H9 (cell line): ENCODE measurements at regions not wholly inside any gene's neighbourhood (a gene's known extent, or its start where the extent isn't known, plus 50 kb on each side); places are given as distances from the start of the nearest gene placed in this dataset.

Experiments used
- DNase-seq: peaks from one replicate; pipeline ENCODE4 v3.0.0-alpha.2; 2017
- H2AFZ ChIP-seq: one replicate; pipeline ENCODE4 v1.6.1; 2013; ENCODE audit warnings: mild to moderate bottlenecking, low read length, control low read depth, moderate library complexity
- H2AK5ac ChIP-seq: 2 replicates; pipeline ENCODE4 v1.6.1; 2013; ENCODE audit warnings: low read length, control low read depth, mixed read lengths; ENCODE audit not compliant: insufficient read length
- H2BK120ac ChIP-seq: one replicate; pipeline ENCODE4 v1.6.1; 2013; ENCODE audit warnings: low read depth, mild to moderate bottlenecking, low read length, control low read depth, inconsistent platforms; ENCODE audit not compliant: poor library complexity, severe bottlenecking
- H2BK12ac ChIP-seq: 2 replicates; pipeline ENCODE4 v1.6.1; 2013; ENCODE audit warnings: low read length, control low read depth, mixed read lengths, low read depth; ENCODE audit not compliant: insufficient read length
- H2BK15ac ChIP-seq: 2 replicates; pipeline ENCODE4 v1.6.1; 2013; ENCODE audit warnings: low read depth, low read length, control low read depth
- H2BK20ac ChIP-seq: one replicate; pipeline ENCODE4 v1.6.1; 2013; ENCODE audit warnings: low read depth, mild to moderate bottlenecking, low read length, control low read depth, inconsistent platforms; ENCODE audit not compliant: poor library complexity, severe bottlenecking
- H2BK5ac ChIP-seq: 2 replicates; pipeline ENCODE4 v1.6.1; 2013; ENCODE audit warnings: low read length, control low read depth, mixed read lengths; ENCODE audit not compliant: insufficient read length
- H3K14ac ChIP-seq: 2 replicates; pipeline ENCODE4 v1.6.1; 2013; ENCODE audit warnings: low read length, control low read depth; ENCODE audit not compliant: insufficient read depth
- H3K18ac ChIP-seq: 2 replicates; pipeline ENCODE4 v1.6.1; 2013; ENCODE audit warnings: low read depth, mild to moderate bottlenecking, mixed read lengths, low read length, control low read depth; ENCODE audit not compliant: insufficient read length
- H3K23ac ChIP-seq: 2 replicates; pipeline ENCODE4 v1.6.1; 2013; ENCODE audit warnings: low read length, control low read depth, mixed read lengths, low read depth; ENCODE audit not compliant: insufficient read length
- H3K23me2 ChIP-seq: 2 replicates; pipeline ENCODE4 v1.6.1; 2013; ENCODE audit warnings: low read depth, mild to moderate bottlenecking, mixed read lengths, low read length, control low read depth; ENCODE audit not compliant: insufficient read length, poor library complexity, severe bottlenecking
- H3K27ac ChIP-seq: 2 replicates; pipeline ENCODE4 v1.5.1; 2013; ENCODE audit warnings: low read length, control low read depth, mixed read lengths, low read depth; ENCODE audit not compliant: insufficient read length
- H3K27me3 ChIP-seq: 2 replicates; pipeline ENCODE4 v1.6.1; 2013; ENCODE audit warnings: low read length, control low read depth, inconsistent platforms; ENCODE audit not compliant: insufficient read depth
- H3K4ac ChIP-seq: 2 replicates; pipeline ENCODE4 v1.6.1; 2013; ENCODE audit warnings: low read depth, mild to moderate bottlenecking, control low read depth, inconsistent platforms, low read length, moderate library complexity
- H3K4me1 ChIP-seq: 2 replicates; pipeline ENCODE4 v1.6.1; 2013; ENCODE audit warnings: low read length, control low read depth, inconsistent platforms; ENCODE audit not compliant: insufficient read depth
- H3K4me2 ChIP-seq: 2 replicates; pipeline ENCODE4 v1.6.1; 2013; ENCODE audit warnings: low read length, control low read depth, mixed read lengths; ENCODE audit not compliant: insufficient read length, insufficient read depth
- H3K56ac ChIP-seq: 2 replicates; pipeline ENCODE4 v1.6.1; 2013; ENCODE audit warnings: low read depth, mild to moderate bottlenecking, mixed read lengths, low read length, control low read depth; ENCODE audit not compliant: insufficient read length
- H3K79me1 ChIP-seq: 2 replicates; pipeline ENCODE4 v1.6.1; 2013; ENCODE audit warnings: low read depth, mild to moderate bottlenecking, moderate library complexity, low read length, control low read depth, inconsistent platforms; ENCODE audit not compliant: insufficient read depth, poor library complexity, severe bottlenecking
- H3K79me2 ChIP-seq: 2 replicates; pipeline ENCODE4 v1.6.1; 2013; ENCODE audit warnings: low read length, control low read depth, inconsistent platforms; ENCODE audit not compliant: insufficient read depth
- H3K9ac ChIP-seq: 2 replicates; pipeline ENCODE4 v1.6.1; 2013; ENCODE audit warnings: low read length, control low read depth, mixed read lengths; ENCODE audit not compliant: insufficient read length; ENCODE audit errors: extremely low read depth
- H3K9me3 ChIP-seq: one replicate; pipeline ENCODE4 v1.6.1; 2013; ENCODE audit warnings: low read depth, low read length, inconsistent platforms; ENCODE audit not compliant: control insufficient read depth
- H3T11ph ChIP-seq: one replicate; pipeline ENCODE4 v1.6.1; 2013; ENCODE audit warnings: mild to moderate bottlenecking, low read length, control low read depth, inconsistent platforms
- H4K20me1 ChIP-seq: one replicate; pipeline ENCODE4 v1.6.1; 2013; ENCODE audit not compliant: control insufficient read depth, insufficient read length, insufficient read depth
- H4K5ac ChIP-seq: 2 replicates; pipeline ENCODE4 v1.6.1; 2013; ENCODE audit warnings: low read depth, mild to moderate bottlenecking, mixed read lengths, low read length, control low read depth; ENCODE audit not compliant: insufficient read length
- H4K8ac ChIP-seq: replicated peaks from 2 replicates; pipeline ENCODE4 v1.6.1; 2013; ENCODE audit warnings: low read length, control low read depth, mixed read lengths, low read depth; ENCODE audit not compliant: insufficient read length
- H4K91ac ChIP-seq: 2 replicates; pipeline ENCODE4 v1.6.1; 2013; ENCODE audit warnings: low read depth, mild to moderate bottlenecking, moderate library complexity, mixed read lengths, low read length, control low read depth; ENCODE audit not compliant: insufficient read length
- H3K27ac Mint-ChIP-seq, 3 experiments: 2 replicates in 2 of 3; 3 replicates in 1 of 3; pipeline ENCODE4 v1.8.0; 2020 to 2021; ENCODE audit warnings: mixed read lengths in 3 of 3, mild to moderate bottlenecking in 1 of 3, moderate library complexity in 1 of 3
- H3K27me3 Mint-ChIP-seq: 2 replicates; pipeline ENCODE4 v1.8.0; 2021; ENCODE audit warnings: low read depth, mild to moderate bottlenecking, moderate library complexity, mixed read lengths
- H3K36me3 Mint-ChIP-seq, 3 experiments: 2 replicates in 2 of 3; 3 replicates in 1 of 3; pipeline ENCODE4 v1.8.0; 2020 to 2021; ENCODE audit warnings: low read depth in 3 of 3, mixed read lengths in 3 of 3; ENCODE audit not compliant: insufficient read depth in 1 of 3
- H3K4me1 Mint-ChIP-seq, 2 experiments: 2 replicates each; pipeline ENCODE4 v1.8.0; 2020; ENCODE audit warnings: mixed read lengths in 2 of 2
- H3K4me3 Mint-ChIP-seq, 2 experiments: 2 replicates in 1 of 2; 3 replicates in 1 of 2; pipeline ENCODE4 v1.8.0; 2020 to 2021; ENCODE audit warnings: mild to moderate bottlenecking in 2 of 2, mixed read lengths in 2 of 2, moderate library complexity in 1 of 2
- H3K9me3 Mint-ChIP-seq, 2 experiments: 2 replicates in 1 of 2; 3 replicates in 1 of 2; pipeline ENCODE4 v1.8.0; 2020; ENCODE audit warnings: mild to moderate bottlenecking in 2 of 2, mixed read lengths in 2 of 2, moderate library complexity in 1 of 2
- WGBS: extraction: QIAGEN DNeasy Blood & Tissue Kit; methylation state at CpG from one replicate; pipeline ENCODE4 v1.1.7; 2013; ENCODE audit warnings: missing lambda C conversion rate, low lambda C conversion rate, mixed read lengths; ENCODE audit not compliant: insufficient read length; ENCODE audit errors: extremely low coverage; 5-methylcytosine and 5-hydroxymethylcytosine counted together
- TF ChIP-seq, protein P1 (sequence below): fragments of 200-600 bp; sonication (generic); conservative IDR thresholded peaks from 3 replicates; pipeline ENCODE4 v1.8.0; 2021; ENCODE audit warnings: antibody characterized with exemption, mild to moderate bottlenecking

DNA sequence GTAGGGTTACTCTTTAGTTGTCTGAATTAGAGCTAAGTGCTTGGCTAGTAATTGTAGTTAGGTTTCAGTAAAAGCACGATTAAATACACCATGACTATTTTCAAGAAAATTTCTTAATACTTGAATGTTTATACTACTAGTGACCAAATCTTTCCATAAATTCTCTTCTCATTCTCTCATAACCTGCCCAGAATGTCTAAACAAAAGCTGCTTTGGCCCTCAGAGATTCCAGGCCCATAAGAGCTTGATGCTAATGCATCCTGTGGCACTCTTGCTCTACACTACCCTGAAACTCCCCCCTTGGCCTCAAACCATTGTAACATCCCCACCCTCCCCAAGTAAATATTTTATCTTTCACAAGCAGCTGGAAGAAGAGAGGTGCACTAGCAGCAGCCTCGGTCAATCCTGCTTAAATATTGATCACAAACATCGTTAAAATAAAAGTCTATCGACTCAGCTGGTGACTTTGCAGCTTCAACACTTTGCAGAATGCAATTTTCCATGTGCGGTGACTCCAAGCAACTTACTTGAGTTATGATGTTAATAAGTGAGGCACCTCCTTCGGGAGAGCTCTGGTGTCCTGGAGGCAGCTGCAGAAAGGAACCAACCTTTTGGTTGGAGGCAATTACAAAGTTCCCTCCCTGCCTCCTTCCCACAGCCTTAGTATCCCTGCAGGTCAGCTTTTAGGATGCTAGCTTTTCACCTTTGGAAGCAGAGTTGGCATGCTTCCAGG is 315.6 kb upstream of the PLXNA2 start:
- no peak overlapping the region for H2BK120ac ChIP-seq
- Mint-ChIP-seq H3K4me1 (peaks cover 2 to 4% of the 10 kb centered on the region in 2 experiments; a peak in 2 of 4 replicates), H3K9me3 (peaks cover 0 to 6% of the 10 kb centered on the region in 2 experiments; a peak in 1 of 5 replicates), H3K27me3 (peaks cover 1% of the 10 kb centered on the region; the same call in 1 of the 2 replicates), H3K36me3 (no peaks in the 10 kb centered on the region), H3K27ac (no peak overlapping the region), H3K4me3 (no peak overlapping the region)
- H3T11ph ChIP-seq = no peak overlapping the region
- H2BK20ac ChIP-seq = no peak overlapping the region
- H3K79me2 ChIP-seq = no peaks in the 10 kb centered on the region
- no peak overlapping the region for H3K23ac ChIP-seq
- H3K14ac ChIP-seq = no peak overlapping the region
- no peak overlapping the region for H4K5ac ChIP-seq
- DNase-seq = no peak
- H4K91ac ChIP-seq = no peak overlapping the region
- H3K9me3 ChIP-seq = no peaks in the 10 kb centered on the region
- H3K27ac ChIP-seq = no peak overlapping the region
- no peak overlapping the region for H2BK5ac ChIP-seq
- H4K20me1 ChIP-seq = no peaks in the 10 kb centered on the region
- H3K4me2 ChIP-seq = no peak overlapping the region
- H2AFZ ChIP-seq = no peak overlapping the region
- no peaks in the 10 kb centered on the region for H3K23me2 ChIP-seq
- no peaks in the 10 kb centered on the region for H3K79me1 ChIP-seq
- no peak overlapping the region for H3K4ac ChIP-seq
- TF ChIP-seq, protein P1, sequence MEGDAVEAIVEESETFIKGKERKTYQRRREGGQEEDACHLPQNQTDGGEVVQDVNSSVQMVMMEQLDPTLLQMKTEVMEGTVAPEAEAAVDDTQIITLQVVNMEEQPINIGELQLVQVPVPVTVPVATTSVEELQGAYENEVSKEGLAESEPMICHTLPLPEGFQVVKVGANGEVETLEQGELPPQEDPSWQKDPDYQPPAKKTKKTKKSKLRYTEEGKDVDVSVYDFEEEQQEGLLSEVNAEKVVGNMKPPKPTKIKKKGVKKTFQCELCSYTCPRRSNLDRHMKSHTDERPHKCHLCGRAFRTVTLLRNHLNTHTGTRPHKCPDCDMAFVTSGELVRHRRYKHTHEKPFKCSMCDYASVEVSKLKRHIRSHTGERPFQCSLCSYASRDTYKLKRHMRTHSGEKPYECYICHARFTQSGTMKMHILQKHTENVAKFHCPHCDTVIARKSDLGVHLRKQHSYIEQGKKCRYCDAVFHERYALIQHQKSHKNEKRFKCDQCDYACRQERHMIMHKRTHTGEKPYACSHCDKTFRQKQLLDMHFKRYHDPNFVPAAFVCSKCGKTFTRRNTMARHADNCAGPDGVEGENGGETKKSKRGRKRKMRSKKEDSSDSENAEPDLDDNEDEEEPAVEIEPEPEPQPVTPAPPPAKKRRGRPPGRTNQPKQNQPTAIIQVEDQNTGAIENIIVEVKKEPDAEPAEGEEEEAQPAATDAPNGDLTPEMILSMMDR = no peak
- no CpG with 5 or more reads among the region's 6 CpGs for WGBS
- no peak overlapping the region for H2BK12ac ChIP-seq
- no peaks in the 10 kb centered on the region for H3K27me3 ChIP-seq
- no peak overlapping the region for H3K9ac ChIP-seq
- no peak overlapping the region for H3K56ac ChIP-seq
- no peak overlapping the region for H2AK5ac ChIP-seq
- no peak overlapping the region for H3K18ac ChIP-seq
- no peak overlapping the region for H4K8ac ChIP-seq
- H2BK15ac ChIP-seq = no peak overlapping the region
- H3K4me1 ChIP-seq = no peaks in the 10 kb centered on the region
